GM12878 (cell line): ENCODE measurements at regions not wholly inside any gene's neighbourhood (a gene's known extent, or its start where the extent isn't known, plus 50 kb on each side); places are given as distances from the start of the nearest gene placed in this dataset.

Experiments used
- ATAC-seq: fragments of 200-7000 bp; cut with Tn5 transposase; 3 replicates; pipeline ENCODE4 v1.9.1; 2020; ENCODE audit warnings: mild to moderate bottlenecking, moderate library complexity
- BruUV-seq: library from RNA; stranded (reverse); fragments of 400-500 nt; replicated peaks from 2 replicates; lab custom pipeline; 2021; lab: Mats Ljungman, UMichigan
- CTCF ChIA-PET: fragments of 300-600 bp; sonication (Branson Sonifier 250); formaldehyde crosslinking; extraction: SDS; loops from one replicate; lab custom pipeline; 2021; ENCODE audit warnings: inconsistent platforms; lab: Yijun Ruan, JAX
- POLR2A ChIA-PET: fragments of 350-600 bp; formaldehyde crosslinking; extraction: SDS; loops from one replicate; lab custom pipeline; 2021; ENCODE audit warnings: inconsistent platforms; lab: Charles Lee
- RAD21 ChIA-PET: fragments of 300-600 bp; sonication (Branson Sonifier 250); formaldehyde crosslinking; loops from one replicate; lab custom pipeline; 2023; ENCODE audit warnings: antibody characterized with exemption; ENCODE audit not compliant: unreplicated experiment; lab: Charles Lee
- SMC1A ChIA-PET: fragments of 300-600 bp; sonication (Branson Sonifier 250); formaldehyde crosslinking; loops from one replicate; lab custom pipeline; 2023; ENCODE audit not compliant: unreplicated experiment, uncharacterized antibody; lab: Charles Lee
- DNase-seq: peaks from one replicate; pipeline ENCODE4 v3.0.0-alpha.2; 2011; ENCODE audit warnings: low read depth, low spot score
- FAIRE-seq: peaks from 3 replicates; lab custom pipeline; 2011; peaks lifted over from hg19 to GRCh38; lab: Jason Lieb, UNC
- H2AFZ ChIP-seq: 2 replicates; pipeline ENCODE4 v1.6.0; 2011; ENCODE audit warnings: low read depth, low read length, control low read depth; ENCODE audit not compliant: control insufficient read depth
- H3K27ac ChIP-seq: 2 replicates; pipeline ENCODE4 v1.5.1; 2011; ENCODE audit warnings: control low read depth; ENCODE audit not compliant: control insufficient read depth, insufficient read depth
- H3K27me3 ChIP-seq, 2 experiments: replicated peaks in 1 of 2; 2 replicates each; pipeline versions ENCODE4 v1.6.0 to v1.6.1; 2011; ENCODE audit warnings: low read length in 1 of 2; ENCODE audit not compliant: control insufficient read depth in 2 of 2, insufficient read depth in 2 of 2
- H3K36me3 ChIP-seq, 2 experiments: 2 replicates each; pipeline ENCODE4 v1.5.1; 2011; ENCODE audit warnings: low read length in 1 of 2; ENCODE audit not compliant: control insufficient read depth in 2 of 2, insufficient read depth in 2 of 2
- H3K4me1 ChIP-seq: 2 replicates; pipeline ENCODE4 v1.6.1; 2011; ENCODE audit warnings: mild to moderate bottlenecking, low read length, moderate library complexity, mixed read lengths; ENCODE audit not compliant: control insufficient read depth, insufficient read depth
- H3K4me2 ChIP-seq: 2 replicates; pipeline ENCODE4 v1.6.0; 2011; ENCODE audit warnings: control low read depth; ENCODE audit not compliant: control insufficient read depth, insufficient read depth
- H3K4me3 ChIP-seq: fragments of 200-600 bp; sonication (generic); 2 replicates; pipeline ENCODE4 v1.5.1; 2016
- H3K79me2 ChIP-seq: 2 replicates; pipeline ENCODE4 v1.6.0; 2011; ENCODE audit warnings: low read length; ENCODE audit not compliant: control insufficient read depth, insufficient read depth
- H3K9ac ChIP-seq: 2 replicates; pipeline ENCODE4 v1.8.0; 2011; ENCODE audit warnings: low read length, control low read depth, mixed read lengths; ENCODE audit not compliant: control insufficient read depth, insufficient read depth
- H3K9me3 ChIP-seq: replicated peaks from 3 replicates; pipeline ENCODE4 v1.5.1; 2011; ENCODE audit warnings: mild to moderate bottlenecking, low read length; ENCODE audit not compliant: control insufficient read depth, insufficient read depth
- H4K20me1 ChIP-seq: 2 replicates; pipeline ENCODE4 v1.6.0; 2011; ENCODE audit not compliant: control insufficient read depth, insufficient read depth
- ATF3 ChIP-seq: IDR thresholded peaks from 2 replicates; pipeline ENCODE4 v1.6.1; 2011; ENCODE audit warnings: low read depth, mild to moderate bottlenecking, low read length, moderate library complexity, borderline replicate concordance; ENCODE audit errors: extremely low read depth
- CBX5 ChIP-seq: sonication (generic); IDR thresholded peaks from 2 replicates; pipeline ENCODE4 v1.6.1; 2016; ENCODE audit warnings: low read depth, moderate library complexity, mild to moderate bottlenecking, inconsistent platforms
- ETV6 ChIP-seq, 2 experiments: fragments of 450-650 bp in 1 of 2; IDR thresholded peaks in 1 of 2; conservative IDR thresholded peaks in 1 of 2; 2 replicates each; pipeline ENCODE4 v1.6.1; 2014; ENCODE audit warnings: antibody characterized with exemption in 1 of 2, borderline replicate concordance in 1 of 2, low read depth in 1 of 2, mild to moderate bottlenecking in 1 of 2, moderate library complexity in 1 of 2
- PKNOX1 ChIP-seq: fragments of 450-650 bp; IDR thresholded peaks from 2 replicates; pipeline ENCODE4 v1.6.1; 2016; ENCODE audit warnings: mild to moderate bottlenecking
- POU2F2 ChIP-seq: IDR thresholded peaks from 3 replicates; pipeline ENCODE4 v1.6.1; 2011; ENCODE audit warnings: low read depth, mild to moderate bottlenecking, low read length, borderline replicate concordance
- YBX1 ChIP-seq: fragments of 450-650 bp; IDR thresholded peaks from 2 replicates; pipeline ENCODE4 v1.6.1; 2016; ENCODE audit warnings: antibody characterized with exemption
- ZZZ3 ChIP-seq: IDR thresholded peaks from 2 replicates; pipeline ENCODE4 v1.6.1; 2011; ENCODE audit warnings: low read depth; ENCODE audit not compliant: control insufficient read depth, insufficient read length
- in situ Hi-C: fragments of 300-500 bp; cut with MboI; formaldehyde crosslinking; loops from 9 replicates; pipeline ENCODE4 v1.14.3; 2018; ENCODE audit warnings: mixed read lengths
- intact Hi-C: fragments of 100-400 bp; cut with micrococcal nuclease; formaldehyde crosslinking; loops from one replicate; pipeline ENCODE4 v1.14.2; 2022; ENCODE audit not compliant: unreplicated experiment
- TF ChIP-seq, protein P1 (sequence below): IDR thresholded peaks from 2 replicates; pipeline ENCODE4 v1.6.1; 2012; ENCODE audit warnings: low read length, inconsistent platforms

GRCh38 chr10:65040796-65041195, 1519.6 kb downstream of the REEP3 start:
- Histone ChIP-seq H3K9ac (no peak overlapping the region), H3K9me3 (no peaks in the 10 kb centered on the region), H3K27me3 (no peaks in the 10 kb centered on the region), H2AFZ (no peak overlapping the region), H4K20me1 (no peaks in the 10 kb centered on the region), H3K27ac (no peak overlapping the region), H3K4me2 (no peak overlapping the region)
- ChIA-PET CTCF (no interaction called here), POLR2A (no interaction called here), RAD21 (no interaction called here)
- ATAC-seq (no peak), DNase-seq (no peak), FAIRE-seq (no peak)
- in situ Hi-C loops, result no loop called here
- no TSS peak for BruUV-seq
- TF ChIP-seq ATF3 (no peak), ZZZ3 (no peak), PKNOX1 (no peak), YBX1 (no peak), POU2F2 (no peak), CBX5 (no peak), ETV6 (conservative IDR thresholded peaks at IDR 0.05 in 1 of 2, IDR thresholded peaks at IDR 0.05 in 1 of 2; ENCODE audit: borderline replicate concordance in 1 of 2, low read depth in 1 of 2) (no peak)
- TF ChIP-seq, protein P1, sequence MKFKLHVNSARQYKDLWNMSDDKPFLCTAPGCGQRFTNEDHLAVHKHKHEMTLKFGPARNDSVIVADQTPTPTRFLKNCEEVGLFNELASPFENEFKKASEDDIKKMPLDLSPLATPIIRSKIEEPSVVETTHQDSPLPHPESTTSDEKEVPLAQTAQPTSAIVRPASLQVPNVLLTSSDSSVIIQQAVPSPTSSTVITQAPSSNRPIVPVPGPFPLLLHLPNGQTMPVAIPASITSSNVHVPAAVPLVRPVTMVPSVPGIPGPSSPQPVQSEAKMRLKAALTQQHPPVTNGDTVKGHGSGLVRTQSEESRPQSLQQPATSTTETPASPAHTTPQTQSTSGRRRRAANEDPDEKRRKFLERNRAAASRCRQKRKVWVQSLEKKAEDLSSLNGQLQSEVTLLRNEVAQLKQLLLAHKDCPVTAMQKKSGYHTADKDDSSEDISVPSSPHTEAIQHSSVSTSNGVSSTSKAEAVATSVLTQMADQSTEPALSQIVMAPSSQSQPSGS, result no peak
- TF ChIP-seq, all 136 proteins: peak for 0
- SMC1A ChIA-PET, result no interaction called here
- Histone ChIP-seq H3K4me1 (no peaks in the 10 kb centered on the region), H3K4me3 (no peak overlapping the region), H3K36me3 (no peaks in the 10 kb centered on the region), H3K79me2 (no peaks in the 10 kb centered on the region)
- intact Hi-C loops, result no loop called here
